Hepatocyte (in vitro differentiated cells): ENCODE measurements at regions not wholly inside any gene's neighbourhood (a gene's known extent, or its start where the extent isn't known, plus 50 kb on each side); places are given as distances from the start of the nearest gene placed in this dataset.

Experiments
- CTCF ChIP-seq: fragments of 200-600 bp; sonication (generic); IDR thresholded peaks from 2 replicates; pipeline ENCODE4 v1.5.1; 2016; ENCODE audit warnings: antibody characterized with exemption, mild to moderate bottlenecking; ENCODE audit not compliant: poor library complexity
- EZH2 ChIP-seq: fragments of 200-600 bp; sonication (generic); IDR thresholded peaks from 2 replicates; pipeline ENCODE4 v1.6.1; 2016; ENCODE audit warnings: antibody characterized with exemption, mild to moderate bottlenecking, borderline replicate concordance

DNA sequence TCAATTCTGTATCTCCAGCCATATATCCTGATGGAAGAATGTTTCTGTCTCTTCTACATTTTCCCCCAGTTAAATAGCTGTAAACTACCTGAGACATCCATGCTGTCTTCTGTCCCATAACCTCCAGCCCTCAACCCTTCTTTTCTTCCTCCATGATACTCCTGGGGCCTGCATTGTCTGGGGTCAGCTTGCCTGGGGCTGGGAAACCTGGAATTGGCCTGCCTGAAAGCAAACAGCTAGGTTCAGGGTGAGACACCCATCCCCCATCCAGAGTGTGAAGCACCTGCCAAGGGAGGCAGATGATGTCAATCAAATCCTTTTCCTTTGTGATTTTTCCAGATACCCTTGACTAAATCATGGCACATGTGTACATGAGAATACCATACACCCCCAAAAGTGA is 313.7 kb upstream of the MGAT5 start:
- TF ChIP-seq CTCF = no peak
- no peak for TF ChIP-seq EZH2
